GM21360 (cell line): ENCODE measurements at regions not wholly inside any gene's neighbourhood (a gene's known extent, or its start where the extent isn't known, plus 50 kb on each side); places are given as distances from the start of the nearest gene placed in this dataset.

Experiments used
- ATAC-seq: cut with Tn5 transposase; IDR thresholded peaks from one replicate; pipeline ENCODE4 v1.9.1; 2021; ENCODE audit warnings: mild to moderate bottlenecking, moderate library complexity; ENCODE audit not compliant: unreplicated experiment

- ATAC-seq: peak; percentile 98
Observed at GRCh38 chr3:34361921-34362320, 563.5 kb downstream of the PDCD6IP start.

GRCh38 chr3:34362910-34363309 is 564.5 kb downstream of the PDCD6IP start:
- ATAC-seq: no peak

GRCh38 chr3:34363881-34364280 is 565.5 kb downstream of the PDCD6IP start:
- no peak for ATAC-seq

- no peak for ATAC-seq
Observed at GRCh38 chr3:34364335-34364734, 565.9 kb downstream of the PDCD6IP start.

- no peak for ATAC-seq
Observed at GRCh38 chr3:34365231-34365630, 566.8 kb downstream of the PDCD6IP start.

GRCh38 chr3:34365771-34366170 is 567.3 kb downstream of the PDCD6IP start:
- ATAC-seq: no peak

GRCh38 chr3:34367521-34367920 is 569.1 kb downstream of the PDCD6IP start:
- ATAC-seq: no peak

GRCh38 chr3:34374521-34374920 is 576.1 kb downstream of the PDCD6IP start:
- ATAC-seq: no peak

GRCh38 chr3:34376691-34377090 is 578.3 kb downstream of the PDCD6IP start:
- ATAC-seq: no peak

GRCh38 chr3:34377961-34378360 is 579.5 kb downstream of the PDCD6IP start:
- no peak for ATAC-seq

- ATAC-seq: no peak
Observed at GRCh38 chr3:34381243-34381642, 582.8 kb downstream of the PDCD6IP start.

GRCh38 chr3:34382859-34383258 is 584.4 kb downstream of the PDCD6IP start:
- ATAC-seq: no peak

GRCh38 chr3:34386309-34386708 is 587.9 kb downstream of the PDCD6IP start:
- no peak for ATAC-seq

- no peak for ATAC-seq
Observed at GRCh38 chr3:34387826-34388564, 589.6 kb downstream of the PDCD6IP start.

GRCh38 chr3:34388830-34389229 is 590.4 kb downstream of the PDCD6IP start:
- no peak for ATAC-seq

GRCh38 chr3:34394978-34395748 is 596.7 kb downstream of the PDCD6IP start:
- no peak for ATAC-seq

GRCh38 chr3:34396288-34396687 is 597.9 kb downstream of the PDCD6IP start:
- no peak for ATAC-seq

- no peak for ATAC-seq
Observed at GRCh38 chr3:34396956-34397355, 598.5 kb downstream of the PDCD6IP start.

- no peak for ATAC-seq
Observed at GRCh38 chr3:34399401-34399800, 601.0 kb downstream of the PDCD6IP start.

- ATAC-seq: no peak
Observed at GRCh38 chr3:34405159-34405558, 606.7 kb downstream of the PDCD6IP start.

GRCh38 chr3:34407281-34407680 is 608.9 kb downstream of the PDCD6IP start:
- ATAC-seq: no peak

- peak; percentile 60 for ATAC-seq
Observed at GRCh38 chr3:34408088-34408487, 609.7 kb downstream of the PDCD6IP start.
